CD4-positive, alpha-beta T cell treated with Interferon gamma for 1 hour (primary cell): ENCODE measurements at regions not wholly inside any gene's neighbourhood (a gene's known extent, or its start where the extent isn't known, plus 50 kb on each side); places are given as distances from the start of the nearest gene placed in this dataset.

Experiments used
- DNase-seq: peaks from one replicate; pipeline ENCODE4 v3.0.0-alpha.2; 2020

GRCh38 chr16:79668502-79668901 is 68.0 kb upstream of the MAF start:
- no peak for DNase-seq

- no peak for DNase-seq
These were observed 65.4 kb upstream of the MAF start for GRCh38 chr16:79665970-79666369.

- DNase-seq = no peak
These were observed 63.9 kb upstream of the MAF start for GRCh38 chr16:79664407-79664806.

GRCh38 chr16:79662669-79663313 is 62.3 kb upstream of the MAF start:
- no peak for DNase-seq

DNA sequence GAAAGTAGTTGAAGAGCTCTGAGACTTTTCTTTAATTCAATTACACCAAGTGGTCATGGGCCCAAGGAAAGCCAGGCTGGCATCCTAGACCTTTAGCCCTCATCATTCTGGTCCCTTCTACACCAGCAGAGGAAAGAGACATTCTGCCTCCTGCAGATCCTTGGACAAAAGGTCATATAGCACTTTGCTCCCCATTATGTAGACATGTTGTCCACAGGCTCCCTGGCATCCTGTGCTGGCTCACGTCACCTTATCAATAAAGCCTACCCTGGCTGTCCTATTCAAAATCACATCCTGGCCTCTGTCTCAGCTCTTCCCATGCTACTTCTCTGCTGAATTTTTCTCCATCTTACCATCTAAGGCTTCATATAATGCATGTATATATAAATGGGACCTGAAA is 61.6 kb upstream of the MAF start:
- DNase-seq = no peak

- no peak for DNase-seq
These were observed 61.0 kb upstream of the MAF start for GRCh38 chr16:79661578-79661977.

- DNase-seq = no peak
These were observed 58.8 kb upstream of the MAF start for GRCh38 chr16:79659344-79659743.

- DNase-seq = no peak
These were observed 57.9 kb upstream of the MAF start for GRCh38 chr16:79658301-79659033.

GRCh38 chr16:79656553-79657115 is 56.1 kb upstream of the MAF start:
- no peak for DNase-seq

DNA sequence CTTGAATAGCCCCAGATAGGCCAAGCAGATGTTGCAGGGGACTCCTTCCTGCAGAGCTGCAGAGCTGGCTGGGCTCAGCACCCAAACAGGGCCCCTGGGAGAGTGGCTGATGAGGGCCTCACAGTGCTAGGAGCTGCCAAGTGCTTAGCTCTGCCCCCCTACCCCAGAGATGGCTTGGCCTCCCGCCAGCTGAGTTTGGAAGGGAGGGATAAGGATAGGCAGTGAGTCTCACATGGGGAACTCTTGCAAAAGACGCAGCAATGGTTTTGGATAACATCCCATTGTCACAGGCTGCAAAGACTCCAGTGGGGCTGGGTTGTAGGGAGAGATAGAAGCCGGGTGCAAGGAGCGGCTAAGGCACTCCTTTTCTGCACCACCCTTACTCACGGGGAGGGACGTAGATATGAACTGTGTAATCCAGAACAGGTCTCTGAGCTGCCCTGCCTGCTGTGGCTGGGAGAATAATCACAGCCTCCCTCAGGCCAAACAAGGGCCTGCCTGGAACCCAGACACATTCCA is 52.9 kb upstream of the MAF start:
- DNase-seq = no peak

- no peak for DNase-seq
These were observed 50.8 kb upstream of the MAF start for GRCh38 chr16:79651363-79651762.
